ENCODE measurements at regions not wholly inside any gene's neighbourhood (a gene's known extent, or its start where the extent isn't known, plus 50 kb on each side); places are given as distances from the start of the nearest gene placed in this dataset.

DNA sequence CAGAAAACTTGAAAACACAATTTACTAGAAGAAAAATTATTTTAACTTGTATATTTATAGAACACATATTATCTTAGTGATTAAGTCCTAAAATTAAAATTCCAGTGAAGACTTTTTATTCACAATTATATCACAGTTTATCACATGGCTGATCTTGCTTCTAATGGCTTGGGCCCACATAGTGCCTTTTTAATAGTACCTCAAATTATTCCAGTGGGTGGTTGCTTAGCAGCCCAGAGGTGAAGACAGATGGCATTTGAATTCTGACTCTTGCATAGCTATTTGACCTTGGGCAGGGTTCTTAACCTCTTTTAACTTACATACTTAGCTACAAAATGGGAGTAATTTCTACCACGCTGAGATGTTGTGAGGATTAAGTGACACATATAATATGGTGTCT is 214.7 kb upstream of the SGO1 start:
- H3K36me3 ChIP-seq (replicated peaks in 1 of 2; ENCODE audit: control insufficient read depth in 1 of 2, insufficient read depth in 2 of 2, low read length in 2 of 2): no peaks in the 10 kb centered on the region
- H3K36me3 Mint-ChIP-seq: no peaks in the 10 kb centered on the region
- no peak overlapping the region for H3K4me3 Mint-ChIP-seq
- H3K4me3 ChIP-seq (replicated peaks in 1 of 3; ENCODE audit: low read depth in 2 of 3, low read length in 3 of 3): no peak overlapping the region
- H3K4me1 Mint-ChIP-seq: no peaks in the 10 kb centered on the region
- H3K79me2 ChIP-seq (ENCODE audit: insufficient read depth, low read length): no peaks in the 10 kb centered on the region
- H3K27me3 ChIP-seq (ENCODE audit: control insufficient read depth in 2 of 2, insufficient read depth in 2 of 2, low read length in 2 of 2): no peaks in the 10 kb centered on the region
- no peak for DNase-seq
- WGBS (ENCODE audit: insufficient coverage): no CpG with 5 or more reads among the region's 1 CpG
- H3K4me1 ChIP-seq (ENCODE audit: control insufficient read depth in 1 of 2, insufficient read depth in 2 of 2, low read length in 2 of 2): no peaks in the 10 kb centered on the region
- no peak overlapping the region for H3K9ac ChIP-seq (ENCODE audit: insufficient read depth, low read length, poor library complexity, severe bottlenecking)
- peaks cover 0 to under 1% of the 10 kb centered on the region in 2 donors for H3K9me3 ChIP-seq (replicated peaks in 1 of 2; ENCODE audit: control insufficient read depth in 1 of 2, insufficient read depth in 1 of 2, low read length in 2 of 2)
- H3K9me3 Mint-ChIP-seq: peaks cover 0 to 5% (median 2%) of the 10 kb centered on the region in 7 donors
- intact Hi-C loops (cut with micrococcal nuclease): no loop called here
- TF ChIP-seq CTCF (IDR thresholded peaks at IDR 0.05): no peak
- H4K20me1 ChIP-seq (ENCODE audit: insufficient read depth, low read length): no peaks in the 10 kb centered on the region
- no peak overlapping the region for H3K27ac Mint-ChIP-seq
- H3K27me3 Mint-ChIP-seq (ENCODE audit: low read depth in 3 of 3): no peaks in the 10 kb centered on the region
- H2AFZ ChIP-seq (ENCODE audit: insufficient read depth, low read depth, low read length, poor library complexity, severe bottlenecking): no peak overlapping the region
- no peak overlapping the region for H3K27ac ChIP-seq (ENCODE audit: low read depth in 1 of 2, low read length in 2 of 2)
- H3K4me2 ChIP-seq (replicated peaks; ENCODE audit: extremely low read depth, low read length, poor library complexity, severe bottlenecking): no peak overlapping the region

DNA sequence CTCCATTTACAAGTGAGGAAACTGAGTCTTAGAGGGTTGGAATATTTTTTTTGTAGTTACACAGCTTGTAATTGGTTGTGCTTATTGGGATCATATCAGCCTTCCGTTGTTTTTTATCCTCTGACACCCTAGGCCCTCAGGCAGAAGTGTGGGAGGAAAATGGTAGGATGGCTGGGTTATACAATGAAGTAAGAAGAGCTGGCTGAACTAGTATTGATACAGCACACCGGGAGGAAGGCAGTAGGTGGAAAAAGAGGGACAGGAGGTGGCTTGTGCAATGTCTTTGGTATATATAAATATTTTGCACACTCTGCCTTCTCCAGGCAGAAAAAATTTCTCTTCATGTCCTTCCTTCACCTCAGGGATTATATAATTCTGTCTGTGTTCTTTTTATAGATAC is 214.3 kb upstream of the SGO1 start:
- H3K4me1 ChIP-seq (ENCODE audit: control insufficient read depth in 1 of 2, insufficient read depth in 2 of 2, low read length in 2 of 2): no peaks in the 10 kb centered on the region
- no peak overlapping the region for H2AFZ ChIP-seq (ENCODE audit: insufficient read depth, low read depth, low read length, poor library complexity, severe bottlenecking)
- Mint-ChIP-seq H3K4me1 (no peaks in the 10 kb centered on the region), H3K36me3 (no peaks in the 10 kb centered on the region), H3K4me3 (no peak overlapping the region), H3K27me3 (ENCODE audit: low read depth in 3 of 3) (no peaks in the 10 kb centered on the region), H3K27ac (no peak overlapping the region), H3K9me3 (peaks cover 0 to 5% (median 2%) of the 10 kb centered on the region in 7 donors)
- no peak for DNase-seq
- H3K36me3 ChIP-seq (replicated peaks in 1 of 2; ENCODE audit: control insufficient read depth in 1 of 2, insufficient read depth in 2 of 2, low read length in 2 of 2): no peaks in the 10 kb centered on the region
- H3K4me2 ChIP-seq (replicated peaks; ENCODE audit: extremely low read depth, low read length, poor library complexity, severe bottlenecking): no peak overlapping the region
- H3K27me3 ChIP-seq (ENCODE audit: control insufficient read depth in 2 of 2, insufficient read depth in 2 of 2, low read length in 2 of 2): no peaks in the 10 kb centered on the region
- peaks cover 0 to 5% of the 10 kb centered on the region in 2 donors for H3K9me3 ChIP-seq (replicated peaks in 1 of 2; ENCODE audit: control insufficient read depth in 1 of 2, insufficient read depth in 1 of 2, low read length in 2 of 2)
- no peak overlapping the region for H3K9ac ChIP-seq (ENCODE audit: insufficient read depth, low read length, poor library complexity, severe bottlenecking)
- 80% methylated on average over 1 of the region's 2 CpGs for WGBS (ENCODE audit: insufficient coverage)
- no peaks in the 10 kb centered on the region for H4K20me1 ChIP-seq (ENCODE audit: insufficient read depth, low read length)
- intact Hi-C loops (cut with micrococcal nuclease): no loop called here
- H3K27ac ChIP-seq (ENCODE audit: low read depth in 1 of 2, low read length in 2 of 2): no peak overlapping the region
- no peaks in the 10 kb centered on the region for H3K79me2 ChIP-seq (ENCODE audit: insufficient read depth, low read length)
- H3K4me3 ChIP-seq (replicated peaks in 1 of 3; ENCODE audit: low read depth in 2 of 3, low read length in 3 of 3): no peak overlapping the region
- no peak for TF ChIP-seq CTCF (IDR thresholded peaks at IDR 0.05)

All from CD14-positive monocyte (primary cell).